Liver (tissue), 3 donors: ENCODE measurements at regions not wholly inside any gene's neighbourhood (a gene's known extent, or its start where the extent isn't known, plus 50 kb on each side); places are given as distances from the start of the nearest gene placed in this dataset.

ENCODE experiments used
- CTCF ChIP-seq: fragments of 150-350 bp; IDR thresholded peaks from 2 replicates; pipeline ENCODE4 v1.5.1; 2017; ENCODE audit warnings: improper control_type of control experiment, low read depth, low read length; ENCODE audit not compliant: missing input control
- EGR1 ChIP-seq, 2 donors: IDR thresholded peaks; 2 replicates each; pipeline ENCODE4 v1.6.1; 2016 to 2018; ENCODE audit warnings: antibody characterized with exemption in 2 of 2, low read depth in 2 of 2
- JUND ChIP-seq, 2 donors: IDR thresholded peaks; 2 replicates each; pipeline ENCODE4 v1.6.1; 2016; ENCODE audit warnings: antibody characterized with exemption in 2 of 2
- RAD21 ChIP-seq, 2 donors: IDR thresholded peaks; 2 replicates each; pipeline ENCODE4 v1.6.1; 2016; ENCODE audit warnings: antibody characterized with exemption in 2 of 2, mild to moderate bottlenecking in 2 of 2
- RXRA ChIP-seq, 2 donors: IDR thresholded peaks; 2 replicates each; pipeline ENCODE4 v1.6.1; 2017 to 2018; ENCODE audit warnings: antibody characterized with exemption in 2 of 2, mild to moderate bottlenecking in 1 of 2
- SP1 ChIP-seq: IDR thresholded peaks from 2 replicates; pipeline ENCODE4 v1.6.1; 2018; ENCODE audit warnings: antibody characterized with exemption, mild to moderate bottlenecking
- TAF1 ChIP-seq: conservative IDR thresholded peaks from 2 replicates; pipeline ENCODE4 v1.6.1; 2016; ENCODE audit warnings: antibody characterized with exemption, mild to moderate bottlenecking
- YY1 ChIP-seq: IDR thresholded peaks from 2 replicates; pipeline ENCODE4 v1.6.1; 2016; ENCODE audit warnings: antibody characterized with exemption, mild to moderate bottlenecking
- TF ChIP-seq, protein P1 (sequence below): IDR thresholded peaks from 2 replicates; pipeline ENCODE4 v1.6.1; 2016; ENCODE audit warnings: antibody characterized with exemption
- TF ChIP-seq, protein P2 (sequence below): IDR thresholded peaks from 2 replicates; pipeline ENCODE4 v1.6.1; 2016; ENCODE audit warnings: antibody characterized with exemption
- donor health status: healthy.
- donor health status: healthy.

GRCh38 chr4:35463251-35463952 is 780.9 kb downstream of the ARAP2 start:
- TF ChIP-seq EGR1 (IDR thresholded peaks at IDR 0.05; ENCODE audit: low read depth in 2 of 2) (no peak), RAD21 (IDR thresholded peaks at IDR 0.05) (no peak), CTCF (no peak), JUND (IDR thresholded peaks at IDR 0.05) (no peak), TAF1 (no peak), RXRA (IDR thresholded peaks at IDR 0.05) (no peak), YY1 (no peak), SP1 (no peak)
- TF ChIP-seq, protein P1, sequence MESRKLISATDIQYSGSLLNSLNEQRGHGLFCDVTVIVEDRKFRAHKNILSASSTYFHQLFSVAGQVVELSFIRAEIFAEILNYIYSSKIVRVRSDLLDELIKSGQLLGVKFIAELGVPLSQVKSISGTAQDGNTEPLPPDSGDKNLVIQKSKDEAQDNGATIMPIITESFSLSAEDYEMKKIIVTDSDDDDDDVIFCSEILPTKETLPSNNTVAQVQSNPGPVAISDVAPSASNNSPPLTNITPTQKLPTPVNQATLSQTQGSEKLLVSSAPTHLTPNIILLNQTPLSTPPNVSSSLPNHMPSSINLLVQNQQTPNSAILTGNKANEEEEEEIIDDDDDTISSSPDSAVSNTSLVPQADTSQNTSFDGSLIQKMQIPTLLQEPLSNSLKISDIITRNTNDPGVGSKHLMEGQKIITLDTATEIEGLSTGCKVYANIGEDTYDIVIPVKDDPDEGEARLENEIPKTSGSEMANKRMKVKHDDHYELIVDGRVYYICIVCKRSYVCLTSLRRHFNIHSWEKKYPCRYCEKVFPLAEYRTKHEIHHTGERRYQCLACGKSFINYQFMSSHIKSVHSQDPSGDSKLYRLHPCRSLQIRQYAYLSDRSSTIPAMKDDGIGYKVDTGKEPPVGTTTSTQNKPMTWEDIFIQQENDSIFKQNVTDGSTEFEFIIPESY: no peak
- TF ChIP-seq, protein P2, sequence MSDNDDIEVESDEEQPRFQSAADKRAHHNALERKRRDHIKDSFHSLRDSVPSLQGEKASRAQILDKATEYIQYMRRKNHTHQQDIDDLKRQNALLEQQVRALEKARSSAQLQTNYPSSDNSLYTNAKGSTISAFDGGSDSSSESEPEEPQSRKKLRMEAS: no peak
